Right renal cortex interstitium (tissue), 3 donors: ENCODE measurements at regions not wholly inside any gene's neighbourhood (a gene's known extent, or its start where the extent isn't known, plus 50 kb on each side); places are given as distances from the start of the nearest gene placed in this dataset.

ENCODE experiments used
- DNase-seq, 3 donors: peaks; one replicate each; pipeline ENCODE4 v3.0.0-alpha.2; 2013; ENCODE audit warnings: low read depth in 3 of 3, low spot score in 2 of 3

- no peak for DNase-seq
Observed at GRCh38 chr10:131644864-131645658, 255.7 kb upstream of the PPP2R2D start.

GRCh38 chr10:131645756-131646155 is 255.1 kb upstream of the PPP2R2D start:
- DNase-seq: no peak

- DNase-seq: no peak
Observed at GRCh38 chr10:131646551-131647525, 254.0 kb upstream of the PPP2R2D start.

GRCh38 chr10:131647789-131648188 is 253.0 kb upstream of the PPP2R2D start:
- DNase-seq: no peak

GRCh38 chr10:131648386-131649020 is 252.3 kb upstream of the PPP2R2D start:
- no peak for DNase-seq

GRCh38 chr10:131649617-131650016 is 251.2 kb upstream of the PPP2R2D start:
- DNase-seq: no peak

DNA sequence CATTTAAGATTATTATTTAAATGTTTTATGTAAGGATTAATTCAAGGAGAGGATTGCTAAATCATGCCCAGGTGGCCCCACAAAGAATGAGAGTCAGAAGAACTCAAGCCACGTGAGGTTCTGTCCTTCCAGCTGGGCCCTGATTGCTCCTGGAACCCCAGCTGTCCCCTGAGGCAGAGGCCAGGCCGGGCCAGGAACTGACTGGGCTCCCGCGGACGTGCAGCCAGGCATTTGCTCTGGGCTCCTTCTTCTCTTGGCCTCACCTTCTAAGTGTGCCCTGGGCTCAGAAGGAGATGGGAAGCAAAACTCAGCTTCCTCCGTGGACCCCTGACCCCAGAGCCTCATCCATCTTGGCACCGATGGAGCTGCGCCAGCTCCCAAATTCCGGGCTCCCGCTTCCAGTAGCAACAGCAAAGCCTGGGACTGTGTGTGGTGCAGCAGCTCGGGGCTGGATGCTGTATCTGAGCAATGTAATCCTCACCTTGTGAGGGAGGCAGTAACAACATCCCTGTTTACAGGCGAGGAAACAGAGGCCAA is 250.6 kb upstream of the PPP2R2D start:
- DNase-seq: no peak

GRCh38 chr10:131650771-131651673 is 249.8 kb upstream of the PPP2R2D start:
- DNase-seq: no peak

GRCh38 chr10:131651674-131652437 is 249.0 kb upstream of the PPP2R2D start:
- no peak for DNase-seq

DNA sequence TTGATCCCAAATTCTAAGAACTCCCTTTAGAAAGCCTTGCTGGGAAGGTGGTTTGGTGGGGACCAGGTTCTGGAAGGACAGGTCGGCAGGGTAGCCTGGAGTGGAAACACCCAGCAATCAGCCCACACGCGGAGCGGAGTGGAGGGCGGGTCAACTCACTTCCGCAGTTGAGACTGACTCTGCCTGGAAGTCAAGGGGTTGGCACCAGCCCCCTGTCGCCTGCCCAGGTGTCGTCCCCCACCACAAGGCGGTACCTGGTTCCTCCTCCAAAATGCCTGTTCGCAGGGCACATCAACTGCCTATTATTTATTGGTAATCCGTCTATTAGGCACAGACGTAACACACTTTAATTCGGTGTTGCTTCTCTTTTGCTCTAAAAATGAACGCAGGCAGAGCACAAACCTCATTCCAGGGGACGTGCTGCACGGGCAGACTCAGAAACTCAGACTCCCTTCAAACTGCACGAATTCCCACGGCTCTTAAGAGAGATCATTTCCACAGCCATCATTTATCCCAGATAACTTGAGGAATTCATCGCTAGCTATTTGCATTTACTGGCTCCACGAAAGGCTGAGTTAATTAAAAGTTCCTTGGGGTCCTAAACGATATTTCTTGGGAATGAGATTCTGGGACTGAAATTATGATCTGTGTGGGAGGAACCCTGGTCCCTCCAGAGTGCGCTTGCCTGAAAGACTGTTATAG is 248.2 kb upstream of the PPP2R2D start:
- DNase-seq: no peak

GRCh38 chr10:131653140-131653539 is 247.7 kb upstream of the PPP2R2D start:
- DNase-seq: no peak

DNA sequence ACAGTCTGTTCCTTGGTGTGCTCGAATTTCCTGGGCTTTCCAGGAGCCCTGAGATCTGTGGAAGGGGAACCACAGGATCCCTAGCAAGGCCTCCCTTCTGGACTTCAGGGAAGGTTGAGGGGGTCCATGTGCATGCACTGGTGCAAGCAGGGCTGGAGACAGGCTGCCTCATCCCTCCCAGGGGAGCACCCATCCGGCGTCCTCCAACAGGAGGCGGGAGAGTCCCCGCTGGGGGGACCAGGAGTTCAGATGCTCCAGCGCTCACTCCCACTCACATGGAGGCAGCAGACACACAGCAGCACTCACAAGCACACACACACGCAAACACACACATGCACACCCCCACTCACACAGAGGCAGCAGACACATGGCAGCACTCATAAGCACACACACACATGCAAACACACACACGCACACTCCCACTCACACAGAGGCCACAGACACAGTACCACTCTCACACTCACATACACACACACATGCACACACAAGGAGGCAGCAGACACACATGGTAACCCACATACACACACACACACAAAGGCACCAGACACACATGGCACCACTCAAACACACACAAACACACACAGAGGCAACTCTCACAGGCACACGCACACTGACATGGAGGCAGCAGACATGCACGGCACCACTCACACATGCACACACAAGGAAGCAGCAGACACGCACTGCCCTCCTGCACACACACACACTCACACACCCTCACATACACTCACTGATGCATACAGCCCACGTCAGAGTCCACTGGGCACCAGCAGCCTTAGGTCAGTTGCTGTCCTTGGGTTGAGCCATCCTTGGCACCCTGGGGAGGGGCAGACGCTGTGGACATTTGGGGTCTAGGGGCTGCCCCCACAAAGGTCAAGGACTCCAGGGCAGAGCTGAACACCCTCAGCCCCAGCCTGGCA is 247.0 kb upstream of the PPP2R2D start:
- DNase-seq: no peak

- DNase-seq: no peak
Observed at GRCh38 chr10:131654471-131655087, 246.2 kb upstream of the PPP2R2D start.

GRCh38 chr10:131655101-131655849 is 245.5 kb upstream of the PPP2R2D start:
- no peak for DNase-seq

GRCh38 chr10:131656009-131656408 is 244.8 kb upstream of the PPP2R2D start:
- DNase-seq: no peak

GRCh38 chr10:131656431-131656841 is 244.4 kb upstream of the PPP2R2D start:
- no peak for DNase-seq
